ENCODE measurements at regions not wholly inside any gene's neighbourhood (a gene's known extent, or its start where the extent isn't known, plus 50 kb on each side); places are given as distances from the start of the nearest gene placed in this dataset.
"Not testable (repeated sequence)": the region's sequence is repeated elsewhere in the genome, so short reads cannot be mapped to it uniquely, and the experiment has no call there.

- not testable (repeated sequence) for TF ChIP-seq CTCF (conservative IDR thresholded peaks at IDR 0.05); EZH2 (IDR thresholded peaks at IDR 0.05; ENCODE audit: low read depth)
Observed at GRCh38 chr2:53507070-53507469, 260.5 kb upstream of the CHAC2 start.

Data from PC-9 (cell line).